Endodermal cell (in vitro differentiated cells): ENCODE measurements at regions not wholly inside any gene's neighbourhood (a gene's known extent, or its start where the extent isn't known, plus 50 kb on each side); places are given as distances from the start of the nearest gene placed in this dataset.
A peak's percentile ranks its signal among the peaks of the same experiment; 100 is the strongest.
"Not testable (repeated sequence)": the region's sequence is repeated elsewhere in the genome, so short reads cannot be mapped to it uniquely, and the experiment has no call there.

Experiments
- DNase-seq: peaks from one replicate; pipeline ENCODE4 v3.0.0-alpha.2; 2017
- H3K27ac ChIP-seq: 2 replicates; pipeline ENCODE4 v1.5.1; 2013; ENCODE audit warnings: mild to moderate bottlenecking, low read depth, low read length, moderate library complexity
- H3K27me3 ChIP-seq: 2 replicates; pipeline ENCODE4 v1.6.1; 2013; ENCODE audit warnings: mild to moderate bottlenecking, low read length, moderate library complexity; ENCODE audit not compliant: insufficient read depth, control insufficient read depth, poor library complexity, severe bottlenecking
- H3K36me3 ChIP-seq: 2 replicates; pipeline ENCODE4 v1.7.0; 2013; ENCODE audit warnings: mild to moderate bottlenecking, low read length, moderate library complexity; ENCODE audit not compliant: control insufficient read depth, insufficient read depth
- H3K4me1 ChIP-seq: one replicate; pipeline ENCODE4 v1.7.0; 2013; ENCODE audit warnings: low read length; ENCODE audit not compliant: control insufficient read depth, insufficient read depth
- H3K4me3 ChIP-seq: 2 replicates; pipeline ENCODE4 v1.5.1; 2013; ENCODE audit warnings: mild to moderate bottlenecking, low read length, moderate library complexity
- H3K9ac ChIP-seq: 2 replicates; pipeline ENCODE4 v1.6.1; 2013; ENCODE audit warnings: mild to moderate bottlenecking, low read length, moderate library complexity; ENCODE audit not compliant: poor library complexity, severe bottlenecking; ENCODE audit errors: extremely low read depth
- H3K9me3 ChIP-seq: 2 replicates; pipeline ENCODE4 v1.6.1; 2013; ENCODE audit warnings: mild to moderate bottlenecking, low read length, moderate library complexity; ENCODE audit not compliant: control insufficient read depth
- H3K27ac Mint-ChIP-seq: 2 replicates; pipeline ENCODE4 v1.8.0; 2020; ENCODE audit warnings: mixed read lengths
- H3K27me3 Mint-ChIP-seq: 2 replicates; pipeline ENCODE4 v1.8.0; 2021; ENCODE audit warnings: mild to moderate bottlenecking, mixed read lengths; ENCODE audit not compliant: insufficient read depth
- H3K36me3 Mint-ChIP-seq: 2 replicates; pipeline ENCODE4 v1.8.0; 2020; ENCODE audit warnings: low read depth, mixed read lengths
- H3K4me1 Mint-ChIP-seq: 2 replicates; pipeline ENCODE4 v1.8.0; 2020; ENCODE audit warnings: mixed read lengths
- H3K4me3 Mint-ChIP-seq: 2 replicates; pipeline ENCODE4 v1.8.0; 2020; ENCODE audit warnings: mild to moderate bottlenecking, moderate library complexity, mixed read lengths
- H3K9me3 Mint-ChIP-seq: 2 replicates; pipeline ENCODE4 v1.8.0; 2020; ENCODE audit warnings: mild to moderate bottlenecking, mixed read lengths
- CTCF ChIP-seq: fragments of 200-600 bp; sonication (generic); conservative IDR thresholded peaks from 2 replicates; pipeline ENCODE4 v1.5.0; 2021; ENCODE audit warnings: antibody characterized with exemption, mild to moderate bottlenecking
- WGBS, 2 experiments: methylation state at CpG; one replicate each; pipeline versions ENCODE4 v1.1.5 to v1.1.7; 2013; ENCODE audit warnings: missing lambda C conversion rate in 2 of 2, mixed read lengths in 1 of 2; ENCODE audit not compliant: insufficient coverage in 1 of 2, insufficient read length in 1 of 2; 5-methylcytosine and 5-hydroxymethylcytosine counted together

GRCh38 chr11:122584670-122585069 is 70.9 kb upstream of the UBASH3B start:
- H3K9me3 Mint-ChIP-seq = peaks cover 10% of the 10 kb centered on the region
- no peaks in the 10 kb centered on the region for H3K27me3 ChIP-seq
- no peak overlapping the region for H3K27ac ChIP-seq
- no peak overlapping the region for H3K9ac ChIP-seq
- H3K27ac Mint-ChIP-seq = no peak overlapping the region
- peaks cover 7% of the 10 kb centered on the region for H3K4me1 Mint-ChIP-seq
- no peaks in the 10 kb centered on the region for H3K36me3 ChIP-seq
- 69 to 91% methylated on average over 6 to 8 of the region's 8 CpGs for WGBS, 2 experiments
- no peak for DNase-seq
- no peaks in the 10 kb centered on the region for H3K27me3 Mint-ChIP-seq
- H3K36me3 Mint-ChIP-seq = no peaks in the 10 kb centered on the region
- no peaks in the 10 kb centered on the region for H3K4me1 ChIP-seq
- no peaks in the 10 kb centered on the region for H3K9me3 ChIP-seq
- H3K4me3 Mint-ChIP-seq = no peak overlapping the region
- TF ChIP-seq CTCF = no peak
- H3K4me3 ChIP-seq = no peak overlapping the region

DNA sequence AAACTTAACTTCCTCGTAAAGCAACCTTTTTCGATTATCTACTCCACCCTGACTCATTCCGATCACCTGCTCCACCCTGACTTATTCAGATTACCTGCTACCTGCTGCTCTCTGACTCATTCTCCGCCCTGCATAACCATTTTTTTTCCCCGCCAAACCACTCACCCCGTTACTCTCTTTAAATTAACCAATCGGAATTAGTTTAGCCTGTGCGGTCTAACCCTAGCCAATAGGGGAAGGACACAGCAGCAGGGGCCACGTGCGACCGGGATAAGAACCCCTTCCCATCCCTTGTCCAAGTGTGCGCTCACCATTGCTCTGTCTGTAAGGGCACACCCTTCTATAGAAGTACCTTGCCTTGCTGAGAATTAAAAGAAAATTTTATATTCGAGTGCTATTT is 75.5 kb upstream of the UBASH3B start:
- Mint-ChIP-seq H3K27ac (peak overlapping the region; percentile 11), H3K9me3 (peaks cover 19% of the 10 kb centered on the region), H3K4me3 (peak overlapping the region; percentile 43)
- not testable (repeated sequence) for H3K9ac ChIP-seq, H3K36me3 Mint-ChIP-seq, H3K4me3 ChIP-seq, H3K36me3 ChIP-seq, H3K27ac ChIP-seq, H3K27me3 ChIP-seq, H3K4me1 ChIP-seq, H3K27me3 Mint-ChIP-seq, H3K4me1 Mint-ChIP-seq, H3K9me3 ChIP-seq
- DNase-seq = peak; percentile 56
- 58 to 61% methylated on average over 9 to 13 of the region's 13 CpGs for WGBS, 2 experiments

GRCh38 chr11:122578171-122578825 is 77.2 kb upstream of the UBASH3B start:
- Mint-ChIP-seq H3K9me3 (peaks cover 14% of the 10 kb centered on the region), H3K4me1 (peaks cover 7% of the 10 kb centered on the region), H3K27me3 (peaks cover 6% of the 10 kb centered on the region), H3K27ac (no peak overlapping the region), H3K36me3 (peaks cover 4% of the 10 kb centered on the region), H3K4me3 (no peak overlapping the region)
- H3K9me3 ChIP-seq = peaks cover 7% of the 10 kb centered on the region
- DNase-seq = no peak
- H3K27ac ChIP-seq = no peak overlapping the region
- H3K27me3 ChIP-seq = peaks cover 4% of the 10 kb centered on the region
- no peaks in the 10 kb centered on the region for H3K36me3 ChIP-seq
- TF ChIP-seq CTCF = peak; percentile 45
- no peaks in the 10 kb centered on the region for H3K4me1 ChIP-seq
- no peak overlapping the region for H3K4me3 ChIP-seq
- H3K9ac ChIP-seq = no peak overlapping the region
- 89 to 100% methylated on average over 3 of the region's 3 CpGs for WGBS, 2 experiments

- TF ChIP-seq CTCF = no peak
- Histone ChIP-seq H3K27ac (no peak overlapping the region), H3K27me3 (peaks cover 55% of the 10 kb centered on the region), H3K4me3 (no peak overlapping the region), H3K9ac (no peak overlapping the region), H3K4me1 (no peaks in the 10 kb centered on the region), H3K9me3 (no peaks in the 10 kb centered on the region), H3K36me3 (no peaks in the 10 kb centered on the region)
- H3K9me3 Mint-ChIP-seq = peaks cover 1% of the 10 kb centered on the region
- no peaks in the 10 kb centered on the region for H3K4me1 Mint-ChIP-seq
- no peak overlapping the region for H3K27ac Mint-ChIP-seq
- WGBS, 2 experiments = 92 to 93% methylated on average over 2 of the region's 3 CpGs
- H3K4me3 Mint-ChIP-seq = no peak overlapping the region
- DNase-seq = no peak
- no peaks in the 10 kb centered on the region for H3K36me3 Mint-ChIP-seq
- H3K27me3 Mint-ChIP-seq = peaks cover 52% of the 10 kb centered on the region
Observed at GRCh38 chr11:122572592-122572991, 82.9 kb upstream of the UBASH3B start.
